ENCODE measurements at regions not wholly inside any gene's neighbourhood (a gene's known extent, or its start where the extent isn't known, plus 50 kb on each side); places are given as distances from the start of the nearest gene placed in this dataset.
"Not testable (repeated sequence)": the region's sequence is repeated elsewhere in the genome, so short reads cannot be mapped to it uniquely, and the experiment has no call there.

- no peak for DNase-seq (ENCODE audit: low read depth)
Observed at GRCh38 chr10:3261921-3262320, 89.3 kb upstream of the PITRM1 start.

DNA sequence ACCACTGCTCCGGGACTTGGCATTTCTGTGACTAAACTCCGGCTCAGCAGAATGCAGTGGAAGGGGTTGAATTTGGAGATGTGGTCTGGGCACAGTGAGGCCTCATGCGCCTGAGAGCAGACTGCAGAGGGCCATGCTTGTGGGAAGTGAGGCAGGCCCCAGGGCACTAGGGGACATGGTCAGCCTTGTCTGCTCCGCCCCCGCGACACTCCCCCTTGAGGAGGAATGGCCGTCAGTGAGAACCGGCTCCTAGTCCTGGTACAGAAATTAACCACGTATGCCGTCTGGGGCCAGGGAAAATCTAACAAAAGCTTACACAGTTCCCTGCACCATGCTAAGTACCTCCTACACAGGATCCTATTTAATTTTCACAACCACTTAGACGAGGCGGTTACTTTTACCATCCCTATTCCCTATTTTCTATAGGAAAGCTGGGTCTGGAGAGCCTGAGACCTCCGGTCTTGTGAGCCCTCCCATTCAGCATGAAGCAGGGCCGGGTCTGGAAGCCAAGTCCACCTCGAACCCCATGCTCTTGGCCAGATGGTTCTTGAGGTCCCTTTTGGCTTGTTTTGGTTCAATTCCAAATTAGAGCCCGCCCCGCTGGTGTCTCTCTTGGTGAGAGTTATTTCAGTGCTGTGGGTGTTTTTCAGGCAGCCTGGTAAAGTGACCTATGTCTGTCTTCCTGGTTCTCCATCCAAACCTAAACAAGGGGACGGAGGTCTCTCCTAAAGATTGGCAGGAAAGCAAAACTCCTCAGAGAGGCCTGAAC lies 87.7 kb upstream of the PITRM1 start:
- no peak for DNase-seq (ENCODE audit: low read depth)

- DNase-seq (ENCODE audit: low read depth): no peak
Observed at GRCh38 chr10:3259499-3259898, 86.9 kb upstream of the PITRM1 start.

DNA sequence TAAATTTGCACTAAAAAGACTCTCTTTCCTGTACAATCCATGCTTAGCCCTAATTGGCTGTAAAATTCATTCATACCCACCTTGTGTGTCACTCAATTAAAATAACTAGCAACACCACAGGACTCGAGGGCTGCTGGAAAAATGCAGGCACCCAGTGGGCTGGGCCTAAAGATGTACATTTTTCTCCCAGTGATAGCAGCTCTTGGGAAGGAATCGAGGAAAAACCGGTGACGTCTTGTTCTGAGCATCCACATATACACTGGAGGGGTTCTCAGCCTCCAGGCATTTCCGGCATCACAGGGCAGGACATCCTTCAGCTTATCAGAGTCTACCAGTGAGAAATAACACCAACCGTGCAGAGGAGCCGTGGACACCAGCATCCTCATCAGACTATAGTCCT lies 85.8 kb upstream of the PITRM1 start:
- DNase-seq (ENCODE audit: low read depth): no peak

- DNase-seq (ENCODE audit: low read depth): no peak
Observed at GRCh38 chr10:3255616-3256015, 83.0 kb upstream of the PITRM1 start.

GRCh38 chr10:3255075-3255474 lies 82.5 kb upstream of the PITRM1 start:
- DNase-seq (ENCODE audit: low read depth): no peak

- DNase-seq (ENCODE audit: low read depth): not testable (repeated sequence)
Observed at GRCh38 chr10:3253974-3254373, 81.4 kb upstream of the PITRM1 start.

- DNase-seq (ENCODE audit: low read depth): no peak
Observed at GRCh38 chr10:3251172-3251571, 78.6 kb upstream of the PITRM1 start.

DNA sequence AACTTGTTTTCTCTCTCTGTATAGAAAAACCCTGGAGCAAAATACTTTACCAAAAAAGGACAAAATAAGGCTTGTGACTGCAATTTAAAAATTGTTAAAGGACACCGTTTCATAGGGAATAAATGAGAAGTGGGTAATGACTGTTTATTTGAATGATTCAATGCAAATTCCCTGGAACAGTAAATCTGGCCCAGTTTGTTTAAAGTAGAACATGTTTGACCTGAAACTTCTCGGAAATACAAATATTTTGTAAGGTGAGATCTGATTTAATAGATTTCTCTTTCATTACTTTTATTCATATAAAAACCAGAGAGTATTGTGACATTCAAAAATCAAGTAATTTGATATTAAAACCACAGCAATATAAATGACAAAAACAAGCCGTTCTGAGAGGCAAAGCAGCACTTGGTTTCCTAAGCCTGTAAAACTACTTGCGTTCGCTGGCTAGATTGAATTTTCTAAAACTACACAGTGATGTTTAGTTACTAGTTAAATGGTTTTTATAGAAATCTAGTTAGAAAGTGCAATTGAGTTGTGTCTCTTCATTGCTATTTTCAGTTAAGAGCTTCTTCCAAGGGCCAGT lies 76.8 kb upstream of the PITRM1 start:
- DNase-seq (ENCODE audit: low read depth): no peak

DNA sequence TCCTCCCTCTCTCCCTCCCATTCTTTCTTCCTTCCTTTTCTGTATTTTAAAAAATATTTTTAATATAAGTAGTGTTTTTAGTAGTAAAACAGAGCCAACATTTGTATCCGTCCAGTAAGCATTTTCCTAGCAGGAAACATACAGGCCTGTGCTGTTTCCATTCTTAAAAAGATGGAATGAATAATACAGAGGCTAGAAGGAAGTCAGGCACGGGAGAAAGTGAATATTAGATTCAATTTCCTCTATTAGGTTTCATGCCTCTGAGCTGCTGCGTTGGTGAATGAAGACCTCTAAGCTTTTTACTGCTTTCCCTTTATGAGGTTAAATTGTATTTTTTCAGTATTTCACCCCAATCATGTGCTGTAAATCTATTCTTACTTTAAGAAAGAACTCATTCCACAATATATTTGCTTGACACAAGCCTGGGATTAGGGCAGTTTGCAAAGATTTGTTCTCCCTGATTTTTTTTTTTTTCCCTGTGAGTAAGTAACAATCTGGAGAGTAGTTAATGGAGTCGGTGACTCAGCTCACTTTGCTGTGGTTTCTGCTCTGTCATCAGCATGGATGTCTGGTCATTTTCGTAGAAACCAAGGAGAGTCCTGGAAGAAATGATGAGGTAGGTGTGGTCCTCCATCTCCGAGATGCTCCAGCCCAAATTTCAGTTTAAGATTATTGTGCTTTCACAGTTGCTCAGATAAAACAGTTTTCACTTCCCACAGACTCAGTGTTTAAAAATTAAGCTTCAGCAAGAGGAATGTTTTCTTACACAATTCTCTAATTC lies 76.1 kb upstream of the PITRM1 start:
- peak; percentile 90 for DNase-seq (ENCODE audit: low read depth)

- DNase-seq (ENCODE audit: low read depth): no peak
Observed at GRCh38 chr10:3245395-3245794, 72.8 kb upstream of the PITRM1 start.

- no peak for DNase-seq (ENCODE audit: low read depth)
Observed at GRCh38 chr10:3241967-3242650, 69.5 kb upstream of the PITRM1 start.

GRCh38 chr10:3241274-3241921 lies 68.8 kb upstream of the PITRM1 start:
- DNase-seq (ENCODE audit: low read depth): no peak

DNA sequence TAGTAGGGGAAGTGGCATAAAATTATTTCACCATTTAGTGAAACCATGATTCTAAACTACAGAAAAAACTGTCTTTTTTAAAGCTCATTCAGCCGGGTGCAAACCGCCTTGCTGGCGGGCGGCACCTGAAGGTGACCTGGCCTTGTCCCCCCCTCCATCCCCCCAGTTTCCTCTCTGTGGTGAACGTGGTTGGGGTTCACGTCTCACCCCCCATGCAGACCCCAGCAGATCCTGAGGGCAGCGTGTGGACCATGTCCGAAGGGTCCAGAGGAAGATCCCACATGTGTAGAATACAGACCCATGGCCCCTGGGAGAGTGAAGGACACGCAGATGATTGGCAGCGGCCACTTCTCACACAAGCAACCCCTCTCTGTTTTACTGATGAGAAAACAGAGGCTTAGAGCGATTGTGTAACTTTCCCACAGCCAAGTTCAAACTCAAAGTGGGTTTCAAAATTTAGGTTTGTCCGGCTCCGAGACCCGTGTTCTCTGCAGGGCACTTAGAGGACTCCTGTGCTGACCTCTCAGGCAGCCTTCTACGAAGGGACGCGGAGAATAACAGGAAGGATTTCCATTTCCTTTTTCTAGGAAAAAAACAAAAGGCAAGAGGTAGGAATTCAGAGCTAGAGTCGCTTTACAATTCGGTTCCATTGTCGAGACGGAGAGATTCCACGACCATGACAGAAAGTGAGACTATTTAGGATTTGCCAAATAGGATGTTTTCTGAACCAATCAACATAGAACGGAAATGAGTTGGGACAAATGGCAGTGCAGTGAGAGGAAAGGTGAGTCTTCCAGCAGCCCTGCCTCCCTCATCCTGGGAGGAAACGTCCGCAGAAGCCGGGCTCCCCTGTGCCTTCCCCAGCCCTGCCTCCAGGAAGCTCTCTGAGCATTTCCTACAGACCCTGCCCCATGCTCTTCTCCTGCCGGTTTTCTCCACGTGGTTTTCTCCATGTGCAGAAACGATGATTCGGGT lies 67.6 kb upstream of the PITRM1 start:
- no peak for DNase-seq (ENCODE audit: low read depth)

DNA sequence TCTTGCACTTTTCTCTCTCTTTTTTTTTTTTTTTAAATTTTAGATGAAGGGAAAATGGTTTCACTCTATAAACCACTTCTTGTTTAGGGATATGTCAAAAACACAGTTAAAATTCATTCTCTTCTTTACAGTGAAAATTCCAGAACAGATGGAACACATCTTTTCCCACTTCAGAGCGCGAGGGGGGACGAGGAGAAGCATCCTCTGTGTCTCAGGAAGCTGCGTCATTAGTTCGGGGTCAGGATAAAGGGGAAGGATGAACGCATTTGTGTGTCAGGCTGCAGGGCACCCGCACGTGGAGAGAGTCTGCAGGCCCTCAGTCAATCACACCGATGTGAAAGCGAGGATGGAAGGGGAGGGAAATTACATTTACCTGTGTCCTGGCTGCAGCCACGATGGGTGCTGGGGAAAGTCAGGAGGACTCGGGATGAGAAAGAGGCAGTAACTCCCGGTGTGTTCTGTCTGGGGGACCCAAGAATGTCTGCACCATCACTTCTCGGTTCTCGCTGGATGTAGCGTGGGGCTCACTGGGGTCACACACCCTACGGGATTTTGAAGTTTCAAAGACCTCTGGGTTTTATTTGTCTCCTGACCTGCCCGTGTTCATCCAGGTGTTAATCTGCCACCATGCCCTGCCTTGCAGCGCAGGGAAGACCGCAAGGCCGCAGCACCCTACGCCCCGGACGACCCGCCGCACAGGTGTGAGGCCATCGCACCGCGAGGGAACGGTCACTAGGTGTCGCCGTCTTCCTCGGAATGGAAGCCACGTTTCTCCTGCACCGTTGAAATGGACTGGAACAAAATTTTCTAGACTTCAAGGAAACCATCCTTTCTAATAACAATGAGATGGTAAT lies 66.7 kb upstream of the PITRM1 start:
- DNase-seq (ENCODE audit: low read depth): no peak

DNA sequence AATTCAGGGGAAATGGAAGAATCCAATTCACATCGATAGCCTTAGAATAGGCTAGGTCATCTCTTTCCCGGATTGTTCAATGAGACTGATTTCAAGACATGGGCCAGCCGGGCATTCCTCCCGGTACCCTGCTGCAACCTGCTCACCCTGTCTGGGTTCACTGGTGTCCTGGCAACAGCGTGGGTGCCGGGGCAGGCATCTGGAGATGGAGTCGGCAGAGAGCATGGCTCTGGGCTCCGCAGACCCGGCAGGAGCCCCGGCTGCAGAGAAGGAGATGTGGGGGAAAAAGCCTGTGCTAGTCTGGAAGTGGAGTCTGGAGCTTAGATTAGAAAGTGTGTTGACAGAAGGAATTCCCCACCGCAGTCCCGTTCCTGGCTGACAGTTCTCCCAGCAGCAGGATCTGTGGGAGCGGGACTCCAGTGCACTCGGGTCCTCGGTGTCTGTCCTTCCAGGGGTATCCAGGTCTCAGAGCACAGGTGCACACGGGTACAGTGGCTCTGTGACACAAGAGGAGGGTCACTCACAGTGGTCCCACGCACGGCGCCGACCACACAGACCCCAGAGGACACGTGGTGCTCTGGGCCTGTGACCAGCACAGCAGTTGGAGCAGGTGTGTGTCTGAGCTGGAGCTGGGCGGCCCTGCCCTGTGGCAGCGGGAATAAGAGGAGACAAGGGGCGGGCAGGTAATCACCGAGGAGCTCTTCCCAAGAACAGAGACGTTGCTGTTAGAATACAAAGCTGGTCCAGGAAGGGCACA lies 65.7 kb upstream of the PITRM1 start:
- DNase-seq (ENCODE audit: low read depth): no peak

DNA sequence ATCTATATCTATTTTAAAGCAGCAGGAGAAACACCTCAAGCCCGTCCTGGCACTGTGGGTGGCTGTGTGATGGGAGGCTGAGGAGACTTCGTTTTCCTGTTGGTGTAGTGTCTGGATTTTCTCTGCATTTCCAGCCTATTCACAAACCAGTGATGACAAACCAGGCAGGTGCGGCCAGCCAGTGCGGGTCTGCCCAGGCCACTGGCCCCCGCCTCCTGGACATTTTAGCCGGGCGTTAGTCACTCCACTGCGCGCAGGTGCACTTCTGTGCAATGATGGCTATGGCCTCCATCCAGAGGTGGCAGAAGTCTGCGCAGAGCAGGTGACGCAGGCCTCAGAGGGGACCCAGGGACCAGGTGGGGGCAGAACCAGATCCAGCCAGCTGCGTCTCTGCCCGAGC lies 64.9 kb upstream of the PITRM1 start:
- DNase-seq (ENCODE audit: low read depth): no peak

DNA sequence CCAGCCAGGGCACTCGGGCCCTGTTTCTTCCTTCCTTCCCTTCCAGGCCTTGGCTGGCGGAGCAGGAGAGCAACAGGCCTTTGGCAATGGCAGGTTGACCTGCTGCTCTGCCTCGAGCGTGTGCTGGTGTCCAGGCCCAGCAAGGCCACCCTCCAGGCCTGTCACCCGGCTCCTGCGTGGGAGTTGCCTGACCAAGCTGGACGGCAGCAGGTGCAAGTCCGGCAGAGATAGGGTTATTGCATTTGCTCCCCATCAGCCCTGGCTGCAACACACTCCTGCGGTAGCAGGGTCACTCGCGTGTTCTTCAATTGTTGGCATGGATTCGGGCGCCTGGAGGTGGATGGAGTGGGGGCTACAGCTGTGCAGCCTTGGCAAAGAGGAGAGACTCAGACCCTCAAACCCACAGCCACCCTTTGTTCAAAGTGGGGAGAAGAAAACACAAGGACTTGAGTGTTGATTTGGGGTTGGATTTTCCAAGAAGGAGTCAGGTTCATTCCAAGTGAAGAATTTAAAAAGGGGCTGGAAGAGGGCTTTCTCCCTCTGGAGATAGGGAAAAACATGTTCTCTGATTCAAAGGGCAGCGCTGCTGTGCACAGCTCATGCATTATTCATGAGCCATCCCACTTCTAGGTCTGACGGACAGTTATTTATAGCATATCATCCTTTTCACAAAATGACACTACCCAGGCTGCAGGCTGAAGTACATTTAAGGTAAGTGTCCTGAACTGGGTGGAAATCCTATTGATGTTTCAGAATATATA lies 64.2 kb upstream of the PITRM1 start:
- no peak for DNase-seq (ENCODE audit: low read depth)
